ENCODE measurements at regions not wholly inside any gene's neighbourhood (a gene's known extent, or its start where the extent isn't known, plus 50 kb on each side); places are given as distances from the start of the nearest gene placed in this dataset.

DNA sequence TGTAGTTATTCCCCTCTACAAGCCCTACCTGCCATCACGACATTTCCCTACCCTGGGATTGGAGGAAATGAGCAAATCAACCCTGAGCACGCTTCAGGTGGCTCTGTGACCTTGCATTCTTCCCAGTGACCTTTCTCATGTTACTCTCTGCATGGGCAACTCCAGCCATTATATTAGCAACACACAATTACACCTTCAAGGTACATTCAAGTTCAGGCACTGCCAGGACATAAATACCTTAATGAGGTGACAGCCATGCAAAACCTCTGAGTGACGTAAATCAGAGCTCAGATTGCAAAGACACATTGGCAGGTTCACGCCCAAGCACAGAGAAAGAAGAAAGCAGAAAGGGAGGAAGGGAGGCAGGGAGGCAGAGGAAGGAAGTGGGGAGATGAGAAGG is 68.7 kb upstream of the ALK start:
- TF ChIP-seq, protein P1, sequence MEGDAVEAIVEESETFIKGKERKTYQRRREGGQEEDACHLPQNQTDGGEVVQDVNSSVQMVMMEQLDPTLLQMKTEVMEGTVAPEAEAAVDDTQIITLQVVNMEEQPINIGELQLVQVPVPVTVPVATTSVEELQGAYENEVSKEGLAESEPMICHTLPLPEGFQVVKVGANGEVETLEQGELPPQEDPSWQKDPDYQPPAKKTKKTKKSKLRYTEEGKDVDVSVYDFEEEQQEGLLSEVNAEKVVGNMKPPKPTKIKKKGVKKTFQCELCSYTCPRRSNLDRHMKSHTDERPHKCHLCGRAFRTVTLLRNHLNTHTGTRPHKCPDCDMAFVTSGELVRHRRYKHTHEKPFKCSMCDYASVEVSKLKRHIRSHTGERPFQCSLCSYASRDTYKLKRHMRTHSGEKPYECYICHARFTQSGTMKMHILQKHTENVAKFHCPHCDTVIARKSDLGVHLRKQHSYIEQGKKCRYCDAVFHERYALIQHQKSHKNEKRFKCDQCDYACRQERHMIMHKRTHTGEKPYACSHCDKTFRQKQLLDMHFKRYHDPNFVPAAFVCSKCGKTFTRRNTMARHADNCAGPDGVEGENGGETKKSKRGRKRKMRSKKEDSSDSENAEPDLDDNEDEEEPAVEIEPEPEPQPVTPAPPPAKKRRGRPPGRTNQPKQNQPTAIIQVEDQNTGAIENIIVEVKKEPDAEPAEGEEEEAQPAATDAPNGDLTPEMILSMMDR (conservative IDR thresholded peaks at IDR 0.05): no peak
- TF ChIP-seq ZFX (IDR thresholded peaks at IDR 0.05): no peak
